WI38 (cell line): ENCODE measurements at regions not wholly inside any gene's neighbourhood (a gene's known extent, or its start where the extent isn't known, plus 50 kb on each side); places are given as distances from the start of the nearest gene placed in this dataset.
"Not testable (repeated sequence)": the region's sequence is repeated elsewhere in the genome, so short reads cannot be mapped to it uniquely, and the experiment has no call there.

ENCODE experiments used
- H3K4me3 ChIP-seq: 2 replicates; pipeline ENCODE4 v1.5.1; 2011; ENCODE audit warnings: low read depth, mild to moderate bottlenecking, control low read depth, low read length
- CTCF ChIP-seq: IDR thresholded peaks from 2 replicates; pipeline ENCODE4 v1.5.1; 2012; ENCODE audit warnings: low read depth, mild to moderate bottlenecking, control low read depth, low read length

GRCh38 chr2:228594012-228594411 is 412.5 kb upstream of the SPHKAP start:
- TF ChIP-seq CTCF = no peak
- H3K4me3 ChIP-seq = no peak overlapping the region

GRCh38 chr2:228592925-228593324 is 411.4 kb upstream of the SPHKAP start:
- no peak for TF ChIP-seq CTCF

GRCh38 chr2:228590681-228591080 is 409.2 kb upstream of the SPHKAP start:
- H3K4me3 ChIP-seq = no peak overlapping the region
- TF ChIP-seq CTCF = no peak

More at GRCh38 chr2:228592925-228593324, 411.4 kb upstream of the SPHKAP start:
- H3K4me3 ChIP-seq = no peak overlapping the region

GRCh38 chr2:228589115-228589514 is 407.6 kb upstream of the SPHKAP start:
- TF ChIP-seq CTCF = no peak
- no peak overlapping the region for H3K4me3 ChIP-seq

- H3K4me3 ChIP-seq = no peak overlapping the region
- TF ChIP-seq CTCF = no peak
These were observed 400.2 kb upstream of the SPHKAP start for GRCh38 chr2:228581731-228582130.

GRCh38 chr2:228575897-228576296 is 394.4 kb upstream of the SPHKAP start:
- TF ChIP-seq CTCF = no peak
- no peak overlapping the region for H3K4me3 ChIP-seq

GRCh38 chr2:228568275-228568674 is 386.8 kb upstream of the SPHKAP start:
- H3K4me3 ChIP-seq = not testable (repeated sequence)

- TF ChIP-seq CTCF = no peak
- no peak overlapping the region for H3K4me3 ChIP-seq
These were observed 380.3 kb upstream of the SPHKAP start for GRCh38 chr2:228561816-228562215.
